Body of pancreas (tissue), 4 donors: ENCODE measurements at regions not wholly inside any gene's neighbourhood (a gene's known extent, or its start where the extent isn't known, plus 50 kb on each side); places are given as distances from the start of the nearest gene placed in this dataset.

Experiments used
- ATAC-seq: fragments of 150-250 bp; one replicate; pipeline ENCODE4 v1.9.1; 2016
- DNase-seq, 4 donors: peaks; one replicate each; pipeline ENCODE4 v3.0.0-alpha.2; 2019
- H3K27ac ChIP-seq, 4 donors: fragments of 200-600 bp; sonication (generic); 1 replicate in 3 of 4; 2 replicates in 1 of 4; pipeline versions ENCODE4 v1.5.1 to v1.6.1; 2016 to 2019; ENCODE audit warnings: mild to moderate bottlenecking in 1 of 4, mixed read lengths in 1 of 4, moderate library complexity in 1 of 4
- H3K27me3 ChIP-seq, 2 donors: fragments of 200-600 bp; sonication (generic); one replicate each; pipeline ENCODE4 v1.6.0; 2016; ENCODE audit warnings: mild to moderate bottlenecking in 1 of 2
- H3K36me3 ChIP-seq, 2 donors: fragments of 200-600 bp; sonication (generic); replicated peaks in 1 of 2; 2 replicates each; pipeline ENCODE4 v1.5.1; 2016; ENCODE audit warnings: low read depth in 2 of 2; ENCODE audit not compliant: insufficient read depth in 1 of 2
- H3K4me1 ChIP-seq: fragments of 200-600 bp; sonication (generic); one replicate; pipeline ENCODE4 v1.6.0; 2016
- H3K4me3 ChIP-seq, 2 donors: fragments of 200-600 bp; sonication (generic); 1 replicate in 1 of 2; 2 replicates in 1 of 2; pipeline ENCODE4 v1.5.1; 2016 to 2019
- H3K9me3 ChIP-seq, 3 donors: fragments of 200-600 bp; sonication (generic); 1 replicate in 2 of 3; 2 replicates in 1 of 3; pipeline ENCODE4 v1.5.1; 2016
- CTCF ChIP-seq, 7 experiments: fragments of 450-650 bp in 4 of 7; fragments of 200-600 bp in 3 of 7; sonication (generic) in 3 of 7; IDR thresholded peaks; one replicate each; pipeline ENCODE4 v1.5.1; 2016 to 2019; ENCODE audit warnings: antibody characterized with exemption in 7 of 7
- POLR2A ChIP-seq, 3 donors: fragments of 450-650 bp; IDR thresholded peaks; one replicate each; pipeline ENCODE4 v1.6.1; 2016; ENCODE audit warnings: antibody characterized with exemption in 3 of 3, mild to moderate bottlenecking in 2 of 3
- WGBS, 2 donors: methylation state at CpG; one replicate each; pipeline ENCODE4 v1.1.5; 2017; 5-methylcytosine and 5-hydroxymethylcytosine counted together
- intact Hi-C: fragments of 100-400 bp; cut with DNase I; formaldehyde crosslinking; loops from one replicate; pipeline ENCODE4 v1.15.1; 2023

GRCh38 chr6:8888468-8888867, 453.1 kb upstream of the SLC35B3 start:
- DNase-seq (no peak), ATAC-seq (no peak)
- Histone ChIP-seq H3K27ac (no peak overlapping the region), H3K27me3 (no peaks in the 10 kb centered on the region), H3K4me1 (no peaks in the 10 kb centered on the region), H3K9me3 (no peaks in the 10 kb centered on the region), H3K36me3 (no peaks in the 10 kb centered on the region), H3K4me3 (no peak overlapping the region)
- TF ChIP-seq POLR2A (IDR thresholded peaks at IDR 0.05) (no peak), CTCF (IDR thresholded peaks at IDR 0.05) (peak in 4 of 7 experiments; percentile 12 to 29 (median 23))
- intact Hi-C loops: no loop called here
- WGBS, 2 donors: 55 to 59% methylated on average over 3 of the region's 3 CpGs

DNA sequence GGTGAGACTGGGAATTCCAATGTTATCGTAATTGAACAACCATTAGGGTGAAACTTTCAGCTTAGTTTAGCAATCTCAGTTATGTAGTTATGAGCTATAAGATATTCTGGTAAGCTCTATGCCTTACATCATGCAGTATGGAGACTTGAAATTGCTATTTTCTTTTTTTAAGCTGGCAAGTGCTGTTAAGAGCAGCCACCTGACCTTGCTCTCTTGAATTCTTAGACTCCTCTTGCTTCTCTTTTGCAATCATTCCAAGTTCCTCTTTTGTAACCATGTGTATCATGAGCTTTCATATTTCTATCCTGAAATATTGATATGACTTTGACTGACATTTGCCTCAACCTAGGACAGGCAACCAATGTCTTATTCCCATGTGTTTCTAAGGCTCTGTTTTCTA, 446.3 kb upstream of the SLC35B3 start:
- TF ChIP-seq CTCF (IDR thresholded peaks at IDR 0.05) (no peak), POLR2A (IDR thresholded peaks at IDR 0.05) (no peak)
- DNase-seq: no peak
- intact Hi-C loops: no loop called here
- no peaks in the 10 kb centered on the region for H3K27me3 ChIP-seq
- H3K9me3 ChIP-seq: no peaks in the 10 kb centered on the region
- no peak for ATAC-seq
- no peak overlapping the region for H3K4me3 ChIP-seq
- no peaks in the 10 kb centered on the region for H3K36me3 ChIP-seq
- H3K27ac ChIP-seq: no peak overlapping the region
- no peaks in the 10 kb centered on the region for H3K4me1 ChIP-seq
- 0 to 4% methylated on average over 1 of the region's 1 CpG for WGBS, 2 donors

DNA sequence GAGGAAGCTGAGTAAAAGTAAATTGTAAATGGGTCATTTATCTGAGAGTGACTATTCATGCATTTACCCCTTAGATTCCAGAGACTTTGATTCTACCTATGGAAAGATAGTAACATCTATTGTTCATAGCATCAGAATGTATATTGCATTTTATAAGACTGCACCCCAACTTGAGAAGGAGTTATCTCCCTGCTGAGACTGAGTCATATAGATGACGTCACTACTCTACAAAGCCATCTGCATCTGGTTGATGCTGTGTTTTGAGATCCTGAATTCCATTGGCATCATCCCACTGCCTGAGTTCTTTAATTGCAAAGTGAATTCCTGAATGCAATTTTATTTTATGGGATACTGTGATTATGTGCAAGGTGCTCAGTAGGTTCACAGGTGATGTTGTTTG, 444.0 kb upstream of the SLC35B3 start:
- no peak for DNase-seq
- Histone ChIP-seq H3K9me3 (no peaks in the 10 kb centered on the region), H3K27me3 (no peaks in the 10 kb centered on the region), H3K36me3 (no peaks in the 10 kb centered on the region), H3K27ac (no peak overlapping the region), H3K4me1 (no peaks in the 10 kb centered on the region), H3K4me3 (no peak overlapping the region)
- intact Hi-C loops: no loop called here
- 67 to 75% methylated on average over 1 of the region's 1 CpG for WGBS, 2 donors
- TF ChIP-seq CTCF (IDR thresholded peaks at IDR 0.05) (no peak), POLR2A (IDR thresholded peaks at IDR 0.05) (no peak)
- ATAC-seq: no peak

DNA sequence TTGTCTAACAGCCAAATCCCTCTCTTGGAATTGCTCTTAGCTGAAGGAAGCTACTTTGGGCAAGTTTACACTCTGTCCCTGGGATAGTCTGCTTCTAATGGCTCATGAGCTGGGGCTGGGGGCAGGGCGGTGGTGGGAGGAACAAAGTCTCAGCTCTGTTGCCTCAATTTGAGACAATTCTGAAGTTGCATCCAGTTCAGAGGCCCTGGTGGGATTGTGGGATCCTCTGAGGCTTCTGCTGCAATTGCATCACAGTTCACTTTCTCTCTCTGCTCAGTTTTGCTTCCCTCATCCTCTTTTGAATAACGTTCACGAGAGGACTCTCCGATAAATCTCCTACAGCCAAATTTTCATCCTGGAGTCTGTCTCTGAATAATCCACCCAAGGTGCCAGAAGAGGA, 440.6 kb upstream of the SLC35B3 start:
- TF ChIP-seq CTCF (IDR thresholded peaks at IDR 0.05) (no peak), POLR2A (IDR thresholded peaks at IDR 0.05) (no peak)
- H3K9me3 ChIP-seq: no peaks in the 10 kb centered on the region
- no peaks in the 10 kb centered on the region for H3K27me3 ChIP-seq
- no peak overlapping the region for H3K27ac ChIP-seq
- 61 to 81% methylated on average over 4 of the region's 4 CpGs for WGBS, 2 donors
- no peak for ATAC-seq
- DNase-seq: no peak
- H3K4me3 ChIP-seq: no peak overlapping the region
- intact Hi-C loops: no loop called here
- no peaks in the 10 kb centered on the region for H3K36me3 ChIP-seq
- no peaks in the 10 kb centered on the region for H3K4me1 ChIP-seq

- H3K27me3 ChIP-seq: no peaks in the 10 kb centered on the region
- no peaks in the 10 kb centered on the region for H3K4me1 ChIP-seq
- TF ChIP-seq POLR2A (IDR thresholded peaks at IDR 0.05): no peak
- TF ChIP-seq CTCF (IDR thresholded peaks at IDR 0.05): no peak
- DNase-seq (no peak), ATAC-seq (no peak)
- 56 to 57% methylated on average over 3 of the region's 3 CpGs for WGBS, 2 donors
- H3K36me3 ChIP-seq: no peaks in the 10 kb centered on the region
- no peaks in the 10 kb centered on the region for H3K9me3 ChIP-seq
- no peak overlapping the region for H3K27ac ChIP-seq
- intact Hi-C loops: no loop called here
- no peak overlapping the region for H3K4me3 ChIP-seq
These were observed 437.2 kb upstream of the SLC35B3 start for GRCh38 chr6:8872589-8872988.
